ENCODE measurements at regions not wholly inside any gene's neighbourhood (a gene's known extent, or its start where the extent isn't known, plus 50 kb on each side); places are given as distances from the start of the nearest gene placed in this dataset.

- DNase-seq (ENCODE audit: low spot score): no peak
Measured at GRCh38 chr2:67835266-67835665, 227.5 kb downstream of the C1D start.

GRCh38 chr2:67836866-67837265 lies 225.9 kb downstream of the C1D start:
- DNase-seq (ENCODE audit: low spot score): no peak

- no peak for DNase-seq (ENCODE audit: low spot score)
Measured at GRCh38 chr2:67838205-67838604, 224.6 kb downstream of the C1D start.

GRCh38 chr2:67839242-67839641 lies 223.6 kb downstream of the C1D start:
- no peak for DNase-seq (ENCODE audit: low spot score)

- no peak for DNase-seq (ENCODE audit: low spot score)
Measured at GRCh38 chr2:67839668-67840067, 223.1 kb downstream of the C1D start.

GRCh38 chr2:67840460-67841068 lies 222.2 kb downstream of the C1D start:
- DNase-seq (ENCODE audit: low spot score): peak; percentile 74

GRCh38 chr2:67841711-67842110 lies 221.1 kb downstream of the C1D start:
- no peak for DNase-seq (ENCODE audit: low spot score)

- no peak for DNase-seq (ENCODE audit: low spot score)
Measured at GRCh38 chr2:67842375-67842959, 220.3 kb downstream of the C1D start.

- DNase-seq (ENCODE audit: low spot score): no peak
Measured at GRCh38 chr2:67844024-67844540, 218.7 kb downstream of the C1D start.

- DNase-seq (ENCODE audit: low spot score): no peak
Measured at GRCh38 chr2:67845621-67846369, 217.0 kb downstream of the C1D start.

- DNase-seq (ENCODE audit: low spot score): peak; percentile 94
Measured at GRCh38 chr2:67846370-67847070, 216.3 kb downstream of the C1D start.

GRCh38 chr2:67848551-67849285 lies 214.1 kb downstream of the C1D start:
- DNase-seq (ENCODE audit: low spot score): no peak

GRCh38 chr2:67851016-67851415 lies 211.8 kb downstream of the C1D start:
- no peak for DNase-seq (ENCODE audit: low spot score)

GRCh38 chr2:67851956-67852824 lies 210.6 kb downstream of the C1D start:
- no peak for DNase-seq (ENCODE audit: low spot score)

GRCh38 chr2:67854103-67854743 lies 208.6 kb downstream of the C1D start:
- DNase-seq (ENCODE audit: low spot score): no peak

- no peak for DNase-seq (ENCODE audit: low spot score)
Measured at GRCh38 chr2:67854798-67855197, 208.0 kb downstream of the C1D start.

- DNase-seq (ENCODE audit: low spot score): no peak
Measured at GRCh38 chr2:67856866-67857265, 205.9 kb downstream of the C1D start.

- no peak for DNase-seq (ENCODE audit: low spot score)
Measured at GRCh38 chr2:67857836-67858235, 205.0 kb downstream of the C1D start.

GRCh38 chr2:67858886-67859285 lies 203.9 kb downstream of the C1D start:
- DNase-seq (ENCODE audit: low spot score): no peak

- no peak for DNase-seq (ENCODE audit: low spot score)
Measured at GRCh38 chr2:67865917-67866316, 196.9 kb downstream of the C1D start.
